Karpas-422 (cell line): ENCODE measurements at regions not wholly inside any gene's neighbourhood (a gene's known extent, or its start where the extent isn't known, plus 50 kb on each side); places are given as distances from the start of the nearest gene placed in this dataset.

Source experiments
- DNase-seq: peaks from one replicate; pipeline ENCODE4 v3.0.0-alpha.2; 2015
- H2AFZ ChIP-seq: fragments of 200-600 bp; sonication (generic); 2 replicates; pipeline ENCODE4 v1.6.1; 2014; ENCODE audit warnings: antibody characterized with exemption, low read length, mixed read lengths
- H3K27ac ChIP-seq: fragments of 200-600 bp; sonication (generic); 2 replicates; pipeline ENCODE4 v1.5.1; 2014; ENCODE audit warnings: mild to moderate bottlenecking, low read length, moderate library complexity
- H3K27me3 ChIP-seq: fragments of 200-600 bp; sonication (generic); 2 replicates; pipeline ENCODE4 v1.6.1; 2014; ENCODE audit warnings: low read length, mixed read lengths
- H3K36me3 ChIP-seq: fragments of 200-600 bp; sonication (generic); 2 replicates; pipeline ENCODE4 v1.6.1; 2014; ENCODE audit warnings: low read length, mixed read lengths; ENCODE audit not compliant: insufficient read depth
- H3K4me1 ChIP-seq: fragments of 200-600 bp; sonication (generic); 2 replicates; pipeline ENCODE4 v1.6.1; 2014; ENCODE audit warnings: mild to moderate bottlenecking, low read length, mixed read lengths
- H3K4me2 ChIP-seq: fragments of 200-600 bp; sonication (generic); 2 replicates; pipeline ENCODE4 v1.6.1; 2014; ENCODE audit warnings: low read length, low read depth, mild to moderate bottlenecking; ENCODE audit not compliant: poor library complexity, severe bottlenecking
- H3K4me3 ChIP-seq: fragments of 200-600 bp; sonication (generic); 2 replicates; pipeline ENCODE4 v1.5.1; 2014; ENCODE audit warnings: mild to moderate bottlenecking, antibody characterized with exemption, low read length, mixed read lengths
- H3K79me2 ChIP-seq: fragments of 200-600 bp; sonication (generic); 2 replicates; pipeline ENCODE4 v1.6.1; 2014; ENCODE audit warnings: mild to moderate bottlenecking, low read length, mixed read lengths
- H3K9ac ChIP-seq: fragments of 200-600 bp; sonication (generic); 2 replicates; pipeline ENCODE4 v1.6.0; 2014; ENCODE audit warnings: low read length
- H3K9me2 ChIP-seq: fragments of 200-600 bp; sonication (generic), shearing (Covaris generic); replicated peaks from 2 replicates; pipeline ENCODE4 v1.6.0; 2014; ENCODE audit warnings: mild to moderate bottlenecking, low read length, moderate library complexity; ENCODE audit not compliant: insufficient read depth
- H3K9me3 ChIP-seq: fragments of 300-700, 200-600 bp; sonication (generic); 2 replicates; pipeline ENCODE4 v1.6.1; 2014; ENCODE audit warnings: low read length, mixed read lengths
- H4K20me1 ChIP-seq: fragments of 200-600 bp; sonication (generic); 2 replicates; pipeline ENCODE4 v1.6.1; 2014; ENCODE audit warnings: mild to moderate bottlenecking, antibody characterized with exemption, low read length, low read depth; ENCODE audit not compliant: insufficient read depth

GRCh38 chr11:92387859-92388258 is 163.2 kb downstream of the FAT3 start:
- no peaks in the 10 kb centered on the region for H4K20me1 ChIP-seq
- H3K9ac ChIP-seq: no peak overlapping the region
- H3K27ac ChIP-seq: no peak overlapping the region
- no peaks in the 10 kb centered on the region for H3K9me3 ChIP-seq
- no peaks in the 10 kb centered on the region for H3K4me1 ChIP-seq
- H3K27me3 ChIP-seq: no peaks in the 10 kb centered on the region
- DNase-seq: no peak
- H3K9me2 ChIP-seq: no peaks in the 10 kb centered on the region
- H3K36me3 ChIP-seq: no peaks in the 10 kb centered on the region
- H3K79me2 ChIP-seq: no peaks in the 10 kb centered on the region
- no peak overlapping the region for H2AFZ ChIP-seq
- H3K4me3 ChIP-seq: no peak overlapping the region
- H3K4me2 ChIP-seq: no peak overlapping the region

GRCh38 chr11:92388380-92388779 is 163.8 kb downstream of the FAT3 start:
- H3K9me2 ChIP-seq: no peaks in the 10 kb centered on the region
- no peak overlapping the region for H3K27ac ChIP-seq
- H3K9ac ChIP-seq: no peak overlapping the region
- no peak overlapping the region for H2AFZ ChIP-seq
- no peak for DNase-seq
- no peaks in the 10 kb centered on the region for H3K4me1 ChIP-seq
- H3K9me3 ChIP-seq: no peaks in the 10 kb centered on the region
- no peak overlapping the region for H3K4me3 ChIP-seq
- no peaks in the 10 kb centered on the region for H3K27me3 ChIP-seq
- H3K4me2 ChIP-seq: no peak overlapping the region
- no peaks in the 10 kb centered on the region for H4K20me1 ChIP-seq
- no peaks in the 10 kb centered on the region for H3K36me3 ChIP-seq
- no peaks in the 10 kb centered on the region for H3K79me2 ChIP-seq

- no peak for DNase-seq
- no peaks in the 10 kb centered on the region for H3K27me3 ChIP-seq
- H2AFZ ChIP-seq: no peak overlapping the region
- no peaks in the 10 kb centered on the region for H3K79me2 ChIP-seq
- H3K27ac ChIP-seq: no peak overlapping the region
- no peak overlapping the region for H3K4me2 ChIP-seq
- H3K4me3 ChIP-seq: no peak overlapping the region
- no peaks in the 10 kb centered on the region for H3K9me2 ChIP-seq
- H3K9me3 ChIP-seq: no peaks in the 10 kb centered on the region
- no peaks in the 10 kb centered on the region for H3K36me3 ChIP-seq
- no peak overlapping the region for H3K9ac ChIP-seq
- no peaks in the 10 kb centered on the region for H3K4me1 ChIP-seq
- no peaks in the 10 kb centered on the region for H4K20me1 ChIP-seq
Observed at GRCh38 chr11:92390783-92391182, 166.2 kb downstream of the FAT3 start.

GRCh38 chr11:92391364-92391763 is 166.7 kb downstream of the FAT3 start:
- Histone ChIP-seq H3K4me3 (no peak overlapping the region), H3K9me2 (no peaks in the 10 kb centered on the region), H3K4me2 (no peak overlapping the region), H3K9me3 (no peaks in the 10 kb centered on the region), H4K20me1 (no peaks in the 10 kb centered on the region), H3K9ac (no peak overlapping the region), H3K27me3 (no peaks in the 10 kb centered on the region; the same call in 1 of the 2 replicates), H2AFZ (peak overlapping the region; percentile 8; the same call in 1 of the 2 replicates), H3K4me1 (no peaks in the 10 kb centered on the region), H3K79me2 (no peaks in the 10 kb centered on the region), H3K36me3 (no peaks in the 10 kb centered on the region), H3K27ac (no peak overlapping the region)
- DNase-seq: no peak

GRCh38 chr11:92391808-92392207 is 167.2 kb downstream of the FAT3 start:
- H3K9me3 ChIP-seq: no peaks in the 10 kb centered on the region
- no peak overlapping the region for H3K9ac ChIP-seq
- DNase-seq: no peak
- H3K9me2 ChIP-seq: no peaks in the 10 kb centered on the region
- no peak overlapping the region for H3K4me2 ChIP-seq
- no peaks in the 10 kb centered on the region for H4K20me1 ChIP-seq
- H3K4me1 ChIP-seq: no peaks in the 10 kb centered on the region
- no peak overlapping the region for H3K4me3 ChIP-seq
- no peaks in the 10 kb centered on the region for H3K36me3 ChIP-seq
- no peaks in the 10 kb centered on the region; the same call in 1 of the 2 replicates for H3K27me3 ChIP-seq
- no peaks in the 10 kb centered on the region for H3K79me2 ChIP-seq
- H3K27ac ChIP-seq: no peak overlapping the region
- H2AFZ ChIP-seq: peak overlapping the region; percentile 8; the same call in 1 of the 2 replicates

GRCh38 chr11:92393218-92393617 is 168.6 kb downstream of the FAT3 start:
- no peaks in the 10 kb centered on the region for H3K9me3 ChIP-seq
- no peaks in the 10 kb centered on the region for H3K9me2 ChIP-seq
- no peak overlapping the region for H2AFZ ChIP-seq
- H3K9ac ChIP-seq: no peak overlapping the region
- no peak overlapping the region for H3K4me3 ChIP-seq
- no peaks in the 10 kb centered on the region for H3K36me3 ChIP-seq
- no peak for DNase-seq
- H4K20me1 ChIP-seq: no peaks in the 10 kb centered on the region
- H3K79me2 ChIP-seq: no peaks in the 10 kb centered on the region
- H3K27me3 ChIP-seq: no peaks in the 10 kb centered on the region; the same call in 1 of the 2 replicates
- H3K4me2 ChIP-seq: no peak overlapping the region
- H3K27ac ChIP-seq: no peak overlapping the region
- H3K4me1 ChIP-seq: no peaks in the 10 kb centered on the region

DNA sequence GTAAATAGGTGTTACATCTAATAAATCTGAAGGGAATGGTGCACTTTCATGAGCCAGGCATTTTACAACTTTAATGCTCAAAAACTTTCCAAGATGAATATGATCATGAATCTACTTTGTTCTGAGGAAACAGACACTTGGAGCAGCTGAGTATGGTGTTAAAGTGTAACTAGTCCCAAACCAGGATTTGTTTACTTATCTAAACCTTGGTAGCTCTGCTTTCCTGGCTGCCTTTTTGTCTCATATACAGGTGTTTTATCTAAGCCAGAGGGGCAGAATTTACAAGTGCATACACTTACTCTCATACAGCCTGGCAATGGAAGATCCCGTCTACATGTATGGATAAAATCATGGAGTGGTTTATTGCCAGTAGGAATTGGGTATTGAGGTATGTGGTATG is 171.5 kb downstream of the FAT3 start:
- no peak for DNase-seq
- Histone ChIP-seq H3K27me3 (no peaks in the 10 kb centered on the region; the same call in 1 of the 2 replicates), H4K20me1 (no peaks in the 10 kb centered on the region), H3K27ac (no peak overlapping the region), H3K4me2 (no peak overlapping the region), H3K4me3 (no peak overlapping the region), H3K36me3 (no peaks in the 10 kb centered on the region), H3K4me1 (no peaks in the 10 kb centered on the region), H3K9ac (no peak overlapping the region), H3K79me2 (no peaks in the 10 kb centered on the region), H3K9me3 (no peaks in the 10 kb centered on the region), H3K9me2 (0 out of 2 replicates have a peak, but pooled peaks cover 2% of the 10 kb centered on the region), H2AFZ (no peak overlapping the region)

DNA sequence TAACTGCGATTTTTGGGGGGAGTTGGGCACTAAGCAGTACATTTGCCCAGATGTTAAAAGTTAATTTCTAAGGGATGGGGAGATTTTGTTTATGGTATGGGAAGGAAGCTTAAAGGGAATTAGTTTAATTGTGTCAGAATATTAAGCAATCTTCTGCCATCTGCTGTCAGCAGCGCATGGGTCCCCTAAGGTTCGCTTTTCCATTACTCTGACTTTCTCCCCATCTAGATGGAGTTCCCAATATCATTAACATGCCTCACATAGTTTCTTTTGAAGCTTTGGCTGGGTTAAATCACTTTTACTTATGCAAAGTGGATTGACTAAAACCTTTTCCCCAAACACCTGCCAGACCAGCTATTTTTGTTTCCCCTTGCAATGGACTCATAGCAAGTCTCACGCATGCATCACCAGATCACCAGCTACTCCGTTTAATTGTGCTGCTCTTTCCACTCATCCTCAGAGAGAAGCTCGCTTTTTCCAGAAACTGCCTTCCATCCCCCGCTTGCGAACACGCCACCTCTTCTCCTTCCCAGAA is 172.7 kb downstream of the FAT3 start:
- no peak for DNase-seq
- Histone ChIP-seq H3K36me3 (no peaks in the 10 kb centered on the region), H3K4me3 (no peak overlapping the region), H3K27me3 (no peaks in the 10 kb centered on the region; the same call in 1 of the 2 replicates), H3K4me1 (no peaks in the 10 kb centered on the region), H4K20me1 (no peaks in the 10 kb centered on the region), H3K9me2 (0 out of 2 replicates have a peak, but pooled peaks cover 4% of the 10 kb centered on the region), H3K4me2 (no peak overlapping the region), H3K27ac (no peak overlapping the region), H3K9me3 (no peaks in the 10 kb centered on the region), H3K9ac (no peak overlapping the region), H2AFZ (no peak overlapping the region), H3K79me2 (no peaks in the 10 kb centered on the region)
